Activated CD4-positive, alpha-beta T cell treated with anti-CD3 and anti-CD28 coated beads, Interleukin-2, amount 50 U/mL, for 48 hours (primary cell): ENCODE measurements at regions not wholly inside any gene's neighbourhood (a gene's known extent, or its start where the extent isn't known, plus 50 kb on each side); places are given as distances from the start of the nearest gene placed in this dataset.

Experiments used
- DNase-seq, 2 experiments: peaks; one replicate each; pipeline ENCODE4 v3.0.0-alpha.2; 2020

GRCh38 chr2:226251661-226252060, 548.0 kb downstream of the IRS1 start:
- DNase-seq = no peak

GRCh38 chr2:226247289-226248275, 552.0 kb downstream of the IRS1 start:
- no peak for DNase-seq

GRCh38 chr2:226234187-226234586, 565.4 kb downstream of the IRS1 start:
- no peak for DNase-seq

GRCh38 chr2:226233388-226233787, 566.2 kb downstream of the IRS1 start:
- DNase-seq = no peak

GRCh38 chr2:226228080-226228479, 571.5 kb downstream of the IRS1 start:
- no peak for DNase-seq

GRCh38 chr2:226227341-226227740, 572.3 kb downstream of the IRS1 start:
- no peak for DNase-seq

- DNase-seq = no peak
Measured at GRCh38 chr2:226223704-226224103, 575.9 kb downstream of the IRS1 start.

GRCh38 chr2:226220511-226220910, 579.1 kb downstream of the IRS1 start:
- DNase-seq = no peak

GRCh38 chr2:226217191-226217590, 582.4 kb downstream of the IRS1 start:
- no peak for DNase-seq

- no peak for DNase-seq
Measured at GRCh38 chr2:226216575-226216974, 583.0 kb downstream of the IRS1 start.

GRCh38 chr2:226215902-226216503, 583.6 kb downstream of the IRS1 start:
- peak; percentile 64 to 72 for DNase-seq

- no peak for DNase-seq
Measured at GRCh38 chr2:226213717-226214116, 585.9 kb downstream of the IRS1 start.

GRCh38 chr2:226211439-226211838, 588.2 kb downstream of the IRS1 start:
- no peak for DNase-seq

GRCh38 chr2:226208726-226209125, 590.9 kb downstream of the IRS1 start:
- DNase-seq = no peak

- DNase-seq = no peak
Measured at GRCh38 chr2:226207671-226208070, 591.9 kb downstream of the IRS1 start.

- DNase-seq = no peak
Measured at GRCh38 chr2:226199555-226199954, 600.1 kb downstream of the IRS1 start.

- DNase-seq = no peak
Measured at GRCh38 chr2:226198956-226199355, 600.7 kb downstream of the IRS1 start.

GRCh38 chr2:226190479-226191252, 609.0 kb downstream of the IRS1 start:
- no peak for DNase-seq

- DNase-seq = no peak
Measured at GRCh38 chr2:226189061-226189460, 610.6 kb downstream of the IRS1 start.

- no peak for DNase-seq
Measured at GRCh38 chr2:226187616-226188015, 612.0 kb downstream of the IRS1 start.

- DNase-seq = no peak
Measured at GRCh38 chr2:226187156-226187555, 612.5 kb downstream of the IRS1 start.

GRCh38 chr2:226185616-226186211, 613.9 kb downstream of the IRS1 start:
- DNase-seq = no peak
